HepG2 (cell line): ENCODE measurements at regions not wholly inside any gene's neighbourhood (a gene's known extent, or its start where the extent isn't known, plus 50 kb on each side); places are given as distances from the start of the nearest gene placed in this dataset.

ENCODE experiments used
- ATAC-seq: fragments of 200-7000 bp; cut with Tn5 transposase; 3 replicates; pipeline ENCODE4 v1.9.1; 2020; ENCODE audit warnings: mild to moderate bottlenecking, moderate library complexity
- BruUV-seq: library from RNA; stranded (reverse); fragments of 400-500 nt; replicated peaks from 2 replicates; lab custom pipeline; 2021; lab: Mats Ljungman, UMichigan
- CTCF ChIA-PET: fragments of 300-600 bp; formaldehyde crosslinking; extraction: SDS; loops from one replicate; lab custom pipeline; 2021; ENCODE audit warnings: low total read pairs, inconsistent platforms, low intra/inter-chr PET ratio; lab: Yijun Ruan, JAX
- POLR2A ChIA-PET: fragments of 350-600 bp; sonication (Branson Sonifier 250); formaldehyde crosslinking; loops from one replicate; lab custom pipeline; 2020; ENCODE audit warnings: antibody characterized with exemption, inconsistent platforms; lab: Yijun Ruan, JAX
- DNase-seq: peaks from one replicate; pipeline ENCODE4 v3.0.0-alpha.2; 2015; ENCODE audit warnings: low spot score
- FAIRE-seq: peaks from 3 replicates; lab custom pipeline; 2011; peaks lifted over from hg19 to GRCh38; lab: Jason Lieb, UNC
- H2AFZ ChIP-seq: one replicate; pipeline ENCODE4 v1.6.1; 2011; ENCODE audit warnings: low read length, inconsistent platforms
- H3K27ac ChIP-seq: fragments of 300-600 bp; 3 replicates; pipeline ENCODE4 v1.8.0; 2011; ENCODE audit warnings: mixed run types, mild to moderate bottlenecking, mixed read lengths, low read length, inconsistent platforms; ENCODE audit not compliant: insufficient read depth; ENCODE audit errors: extremely low read length
- H3K27me3 ChIP-seq, 2 experiments: fragments of 200-600 bp in 1 of 2; 2 replicates in 1 of 2; 3 replicates in 1 of 2; pipeline versions ENCODE4 v1.6.0 to v1.8.0; 2011; ENCODE audit warnings: low read length in 2 of 2, mild to moderate bottlenecking in 2 of 2, moderate library complexity in 2 of 2, inconsistent platforms in 1 of 2; ENCODE audit not compliant: insufficient read depth in 2 of 2, control insufficient read depth in 1 of 2
- H3K36me3 ChIP-seq, 2 experiments: fragments of 200-600 bp in 1 of 2; replicated peaks in 1 of 2; 2 replicates in 1 of 2; 3 replicates in 1 of 2; pipeline versions ENCODE4 v1.5.1 to v1.8.0; 2011; ENCODE audit warnings: low read length in 2 of 2, inconsistent platforms in 1 of 2; ENCODE audit not compliant: insufficient read depth in 2 of 2, control insufficient read depth in 1 of 2
- H3K4me1 ChIP-seq: 2 replicates; pipeline ENCODE4 v1.5.1; 2012; ENCODE audit warnings: low read length, inconsistent platforms; ENCODE audit not compliant: insufficient read depth
- H3K4me2 ChIP-seq: 2 replicates; pipeline ENCODE4 v1.6.0; 2011; ENCODE audit warnings: low read depth, low read length, inconsistent platforms
- H3K4me3 ChIP-seq, 3 experiments: fragments of 200-600 bp in 1 of 3; sonication (generic), shearing (Covaris generic) in 1 of 3; replicated peaks in 1 of 3; 2 replicates each; pipeline ENCODE4 v1.5.1; 2011 to 2016; ENCODE audit warnings: low read length in 3 of 3, inconsistent platforms in 2 of 3, low read depth in 2 of 3, mild to moderate bottlenecking in 2 of 3, control low read depth in 1 of 3, mixed read lengths in 1 of 3; ENCODE audit not compliant: insufficient read depth in 1 of 3
- H3K79me2 ChIP-seq: one replicate; pipeline ENCODE4 v1.6.1; 2011; ENCODE audit warnings: low read length, inconsistent platforms; ENCODE audit not compliant: insufficient read depth
- H3K9ac ChIP-seq: 2 replicates; pipeline ENCODE4 v1.6.0; 2011; ENCODE audit warnings: mild to moderate bottlenecking, low read depth, low read length, inconsistent platforms; ENCODE audit not compliant: insufficient read depth
- H3K9me3 ChIP-seq: 2 replicates; pipeline ENCODE4 v1.5.1; 2012; ENCODE audit warnings: mild to moderate bottlenecking, low read length
- H4K20me1 ChIP-seq: 2 replicates; pipeline ENCODE4 v1.6.0; 2011; ENCODE audit warnings: inconsistent platforms, mild to moderate bottlenecking, low read length, moderate library complexity; ENCODE audit not compliant: insufficient read depth
- JUN ChIP-seq: sonication (generic); formaldehyde crosslinking; IDR thresholded peaks from 2 replicates; pipeline ENCODE4 v1.4.0; 2020; ENCODE audit warnings: mild to moderate bottlenecking, missing genetic modification reagents
- KDM6A ChIP-seq: IDR thresholded peaks from 2 replicates; pipeline ENCODE4 v1.6.1; 2016; ENCODE audit warnings: low read depth
- MTA1 ChIP-seq: sonication (generic); formaldehyde crosslinking; IDR thresholded peaks from 2 replicates; pipeline ENCODE4 v1.4.0; 2020; ENCODE audit warnings: missing genetic modification reagents, mild to moderate bottlenecking, borderline replicate concordance
- NFIB ChIP-seq: sonication (generic); formaldehyde crosslinking; IDR thresholded peaks from 2 replicates; pipeline ENCODE4 v1.9.0; 2021; ENCODE audit warnings: missing genetic modification reagents, mild to moderate bottlenecking, borderline replicate concordance
- NONO ChIP-seq, 2 experiments: fragments of 450-650 bp in 1 of 2; sonication (generic) in 1 of 2; formaldehyde crosslinking in 1 of 2; IDR thresholded peaks in 1 of 2; conservative IDR thresholded peaks in 1 of 2; 2 replicates each; pipeline versions ENCODE4 v1.6.1 to v1.8.0; 2017 to 2022; ENCODE audit warnings: mild to moderate bottlenecking in 1 of 2, missing genetic modification reagents in 1 of 2, moderate library complexity in 1 of 2
- PCBP1 ChIP-seq: fragments of 200-400 bp; formaldehyde crosslinking; IDR thresholded peaks from 2 replicates; pipeline ENCODE4 v1.6.1; 2017; ENCODE audit warnings: mild to moderate bottlenecking, low read depth, low read length, borderline replicate concordance
- SRSF1 ChIP-seq: fragments of 200-400 bp; formaldehyde crosslinking; optimal IDR thresholded peaks from 2 replicates; pipeline ENCODE3; 2017; ENCODE audit warnings: mild to moderate bottlenecking, low read depth, low read length, moderate library complexity
- STAT5B ChIP-seq: sonication (generic); formaldehyde crosslinking; IDR thresholded peaks from 2 replicates; pipeline ENCODE4 v1.4.0; 2020; ENCODE audit warnings: missing genetic modification reagents
- WIZ ChIP-seq: sonication (generic); formaldehyde crosslinking; IDR thresholded peaks from 2 replicates; pipeline ENCODE4 v1.5.1; 2020; ENCODE audit warnings: mild to moderate bottlenecking, missing genetic modification reagents
- ZNF101 ChIP-seq: sonication (generic); formaldehyde crosslinking; IDR thresholded peaks from 2 replicates; pipeline ENCODE4 v1.4.0; 2020; ENCODE audit warnings: mild to moderate bottlenecking, low read depth, missing genetic modification reagents, borderline replicate concordance
- WGBS: methylation state at CpG from one replicate; pipeline ENCODE4 v1.1.6; 2017; ENCODE audit warnings: low lambda C conversion rate; 5-methylcytosine and 5-hydroxymethylcytosine counted together
- in situ Hi-C: cut with HindIII; loops from 2 replicates; pipeline ENCODE4 v1.10.0; 2017; ENCODE audit warnings: low pct_unique_long_range_greater_than_20kb; ENCODE audit not compliant: extremely low pct_ligation_motif_present
- intact Hi-C: fragments of 100-400 bp; cut with micrococcal nuclease; formaldehyde crosslinking; loops from one replicate; pipeline ENCODE4 v1.10.0; 2022; ENCODE audit not compliant: unreplicated experiment
- TF ChIP-seq, protein P1 (sequence below): sonication (generic); formaldehyde crosslinking; IDR thresholded peaks from 2 replicates; pipeline ENCODE4; 2020; ENCODE audit warnings: missing genetic modification reagents, mild to moderate bottlenecking, borderline replicate concordance
- TF ChIP-seq, protein P2 (sequence below): sonication (generic); formaldehyde crosslinking; IDR thresholded peaks from 2 replicates; pipeline ENCODE4 v1.4.0; 2020; ENCODE audit warnings: missing genetic modification reagents
- TF ChIP-seq, protein P3 (sequence below): IDR thresholded peaks from 2 replicates; pipeline ENCODE4 v1.6.1; 2016; ENCODE audit warnings: mild to moderate bottlenecking
- TF ChIP-seq, protein P4 (sequence below): sonication (generic); formaldehyde crosslinking; IDR thresholded peaks from 2 replicates; pipeline ENCODE4 v1.4.0; 2020; ENCODE audit warnings: missing genetic modification reagents
- TF ChIP-seq, protein P5 (sequence below): sonication (generic); formaldehyde crosslinking; IDR thresholded peaks from 2 replicates; pipeline ENCODE4 v1.9.0; 2022; ENCODE audit warnings: missing genetic modification reagents, mild to moderate bottlenecking, borderline replicate concordance

DNA sequence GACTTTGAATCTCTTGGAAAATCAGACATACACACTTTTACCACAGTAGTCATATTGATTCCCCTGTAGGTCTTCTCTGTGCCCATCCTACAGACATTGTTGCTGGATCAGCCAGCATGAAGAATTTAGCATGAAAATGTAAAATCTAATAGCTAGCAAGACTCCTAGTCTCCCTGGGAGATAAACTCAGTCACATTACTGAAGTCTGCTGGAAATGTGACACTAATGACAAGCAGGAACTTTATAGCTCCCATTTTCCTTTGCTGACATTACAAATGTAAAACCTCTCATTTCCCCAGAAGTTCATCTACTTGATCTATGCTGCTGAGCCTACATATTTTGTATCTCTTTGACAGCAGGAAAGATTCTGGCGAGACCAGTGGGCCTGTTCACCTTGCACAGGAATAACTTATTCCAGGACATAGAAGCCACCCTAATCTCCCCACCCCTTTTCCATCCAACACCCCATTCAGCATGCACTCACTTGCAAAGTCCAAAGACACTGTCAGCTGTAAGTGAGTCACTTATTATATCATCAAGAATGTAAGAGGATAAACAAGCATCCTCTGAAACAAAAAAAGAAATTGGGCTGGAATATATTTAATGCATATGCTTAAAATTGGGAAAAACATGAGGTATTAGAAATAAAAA, 648.3 kb upstream of the PKDCC start:
- no peaks in the 10 kb centered on the region for H3K27me3 ChIP-seq
- H3K9ac ChIP-seq: no peak overlapping the region
- DNase-seq (no peak), FAIRE-seq (no peak), ATAC-seq (no peak)
- H3K79me2 ChIP-seq: no peaks in the 10 kb centered on the region
- intact Hi-C loops: loop anchor here (1.0 kb wide), 1 partner anchor 1486 kb away; no protein-coding TSS in a partner anchor
- no peaks in the 10 kb centered on the region for H4K20me1 ChIP-seq
- POLR2A ChIA-PET: no interaction called here
- no peaks in the 10 kb centered on the region for H3K9me3 ChIP-seq
- in situ Hi-C loops: no loop called here
- H3K36me3 ChIP-seq: no peaks in the 10 kb centered on the region
- CTCF ChIA-PET: no interaction called here
- BruUV-seq: no TSS peak
- H2AFZ ChIP-seq: no peak overlapping the region
- H3K4me2 ChIP-seq: no peak overlapping the region
- WGBS: 0% methylated on average over 1 of the region's 1 CpG
- no peak overlapping the region for H3K27ac ChIP-seq
- no peak overlapping the region for H3K4me3 ChIP-seq
- no peaks in the 10 kb centered on the region for H3K4me1 ChIP-seq
- no peak for TF ChIP-seq STAT5B (CRISPR knock-in tag)
- no peak for TF ChIP-seq JUN
- no peak for TF ChIP-seq NONO (IDR thresholded peaks at IDR 0.05)
- no peak for TF ChIP-seq NONO (CRISPR knock-in tag; conservative IDR thresholded peaks at IDR 0.05)
- no peak for TF ChIP-seq NFIB (CRISPR knock-in tag)
- TF ChIP-seq MTA1 (CRISPR knock-in tag): no peak
- no peak for TF ChIP-seq WIZ (CRISPR knock-in tag)
- no peak for TF ChIP-seq SRSF1
- TF ChIP-seq, protein P1, sequence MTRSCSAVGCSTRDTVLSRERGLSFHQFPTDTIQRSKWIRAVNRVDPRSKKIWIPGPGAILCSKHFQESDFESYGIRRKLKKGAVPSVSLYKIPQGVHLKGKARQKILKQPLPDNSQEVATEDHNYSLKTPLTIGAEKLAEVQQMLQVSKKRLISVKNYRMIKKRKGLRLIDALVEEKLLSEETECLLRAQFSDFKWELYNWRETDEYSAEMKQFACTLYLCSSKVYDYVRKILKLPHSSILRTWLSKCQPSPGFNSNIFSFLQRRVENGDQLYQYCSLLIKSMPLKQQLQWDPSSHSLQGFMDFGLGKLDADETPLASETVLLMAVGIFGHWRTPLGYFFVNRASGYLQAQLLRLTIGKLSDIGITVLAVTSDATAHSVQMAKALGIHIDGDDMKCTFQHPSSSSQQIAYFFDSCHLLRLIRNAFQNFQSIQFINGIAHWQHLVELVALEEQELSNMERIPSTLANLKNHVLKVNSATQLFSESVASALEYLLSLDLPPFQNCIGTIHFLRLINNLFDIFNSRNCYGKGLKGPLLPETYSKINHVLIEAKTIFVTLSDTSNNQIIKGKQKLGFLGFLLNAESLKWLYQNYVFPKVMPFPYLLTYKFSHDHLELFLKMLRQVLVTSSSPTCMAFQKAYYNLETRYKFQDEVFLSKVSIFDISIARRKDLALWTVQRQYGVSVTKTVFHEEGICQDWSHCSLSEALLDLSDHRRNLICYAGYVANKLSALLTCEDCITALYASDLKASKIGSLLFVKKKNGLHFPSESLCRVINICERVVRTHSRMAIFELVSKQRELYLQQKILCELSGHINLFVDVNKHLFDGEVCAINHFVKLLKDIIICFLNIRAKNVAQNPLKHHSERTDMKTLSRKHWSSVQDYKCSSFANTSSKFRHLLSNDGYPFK (CRISPR knock-in tag): no peak
- TF ChIP-seq, protein P2, sequence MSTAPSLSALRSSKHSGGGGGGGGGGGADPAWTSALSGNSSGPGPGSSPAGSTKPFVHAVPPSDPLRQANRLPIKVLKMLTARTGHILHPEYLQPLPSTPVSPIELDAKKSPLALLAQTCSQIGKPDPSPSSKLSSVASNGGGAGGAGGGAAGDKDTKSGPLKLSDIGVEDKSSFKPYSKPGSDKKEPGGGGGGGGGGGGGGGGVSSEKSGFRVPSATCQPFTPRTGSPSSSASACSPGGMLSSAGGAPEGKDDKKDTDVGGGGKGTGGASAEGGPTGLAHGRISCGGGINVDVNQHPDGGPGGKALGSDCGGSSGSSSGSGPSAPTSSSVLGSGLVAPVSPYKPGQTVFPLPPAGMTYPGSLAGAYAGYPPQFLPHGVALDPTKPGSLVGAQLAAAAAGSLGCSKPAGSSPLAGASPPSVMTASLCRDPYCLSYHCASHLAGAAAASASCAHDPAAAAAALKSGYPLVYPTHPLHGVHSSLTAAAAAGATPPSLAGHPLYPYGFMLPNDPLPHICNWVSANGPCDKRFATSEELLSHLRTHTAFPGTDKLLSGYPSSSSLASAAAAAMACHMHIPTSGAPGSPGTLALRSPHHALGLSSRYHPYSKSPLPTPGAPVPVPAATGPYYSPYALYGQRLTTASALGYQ (CRISPR knock-in tag): no peak
- TF ChIP-seq, protein P3, sequence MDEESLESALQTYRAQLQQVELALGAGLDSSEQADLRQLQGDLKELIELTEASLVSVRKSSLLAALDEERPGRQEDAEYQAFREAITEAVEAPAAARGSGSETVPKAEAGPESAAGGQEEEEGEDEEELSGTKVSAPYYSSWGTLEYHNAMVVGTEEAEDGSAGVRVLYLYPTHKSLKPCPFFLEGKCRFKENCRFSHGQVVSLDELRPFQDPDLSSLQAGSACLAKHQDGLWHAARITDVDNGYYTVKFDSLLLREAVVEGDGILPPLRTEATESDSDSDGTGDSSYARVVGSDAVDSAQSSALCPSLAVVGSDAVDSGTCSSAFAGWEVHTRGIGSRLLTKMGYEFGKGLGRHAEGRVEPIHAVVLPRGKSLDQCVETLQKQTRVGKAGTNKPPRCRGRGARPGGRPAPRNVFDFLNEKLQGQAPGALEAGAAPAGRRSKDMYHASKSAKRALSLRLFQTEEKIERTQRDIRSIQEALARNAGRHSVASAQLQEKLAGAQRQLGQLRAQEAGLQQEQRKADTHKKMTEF (CRISPR knock-in tag): no peak
- no peak for TF ChIP-seq PCBP1
- TF ChIP-seq, protein P4, sequence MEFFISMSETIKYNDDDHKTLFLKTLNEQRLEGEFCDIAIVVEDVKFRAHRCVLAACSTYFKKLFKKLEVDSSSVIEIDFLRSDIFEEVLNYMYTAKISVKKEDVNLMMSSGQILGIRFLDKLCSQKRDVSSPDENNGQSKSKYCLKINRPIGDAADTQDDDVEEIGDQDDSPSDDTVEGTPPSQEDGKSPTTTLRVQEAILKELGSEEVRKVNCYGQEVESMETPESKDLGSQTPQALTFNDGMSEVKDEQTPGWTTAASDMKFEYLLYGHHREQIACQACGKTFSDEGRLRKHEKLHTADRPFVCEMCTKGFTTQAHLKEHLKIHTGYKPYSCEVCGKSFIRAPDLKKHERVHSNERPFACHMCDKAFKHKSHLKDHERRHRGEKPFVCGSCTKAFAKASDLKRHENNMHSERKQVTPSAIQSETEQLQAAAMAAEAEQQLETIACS (CRISPR knock-in tag): no peak
- no peak for TF ChIP-seq ZNF101 (CRISPR knock-in tag)
- TF ChIP-seq KDM6A (CRISPR knock-in tag): no peak
- TF ChIP-seq, protein P5, sequence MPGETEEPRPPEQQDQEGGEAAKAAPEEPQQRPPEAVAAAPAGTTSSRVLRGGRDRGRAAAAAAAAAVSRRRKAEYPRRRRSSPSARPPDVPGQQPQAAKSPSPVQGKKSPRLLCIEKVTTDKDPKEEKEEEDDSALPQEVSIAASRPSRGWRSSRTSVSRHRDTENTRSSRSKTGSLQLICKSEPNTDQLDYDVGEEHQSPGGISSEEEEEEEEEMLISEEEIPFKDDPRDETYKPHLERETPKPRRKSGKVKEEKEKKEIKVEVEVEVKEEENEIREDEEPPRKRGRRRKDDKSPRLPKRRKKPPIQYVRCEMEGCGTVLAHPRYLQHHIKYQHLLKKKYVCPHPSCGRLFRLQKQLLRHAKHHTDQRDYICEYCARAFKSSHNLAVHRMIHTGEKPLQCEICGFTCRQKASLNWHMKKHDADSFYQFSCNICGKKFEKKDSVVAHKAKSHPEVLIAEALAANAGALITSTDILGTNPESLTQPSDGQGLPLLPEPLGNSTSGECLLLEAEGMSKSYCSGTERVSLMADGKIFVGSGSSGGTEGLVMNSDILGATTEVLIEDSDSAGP (CRISPR knock-in tag): no peak
